ENCODE measurements at regions not wholly inside any gene's neighbourhood (a gene's known extent, or its start where the extent isn't known, plus 50 kb on each side); places are given as distances from the start of the nearest gene placed in this dataset.

DNA sequence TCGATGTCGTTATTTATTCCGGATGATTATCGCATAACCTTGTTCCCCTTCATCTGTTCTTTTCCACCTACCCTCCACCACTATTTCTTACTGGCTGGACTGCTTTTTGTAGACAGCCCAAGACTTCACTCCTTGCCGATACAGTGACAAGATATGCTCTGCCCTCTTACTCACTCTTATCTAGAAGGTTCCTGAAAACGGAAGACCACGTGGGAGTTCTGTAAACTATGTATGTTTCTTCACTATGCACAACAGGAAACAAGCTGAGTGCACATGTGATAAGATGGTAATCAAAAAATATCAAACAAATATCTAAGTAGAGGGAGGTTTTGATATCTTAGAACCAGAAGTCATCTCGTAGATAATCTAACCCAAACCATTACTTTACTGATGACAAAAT lies 122.9 kb upstream of the ARHGAP20 start:
- TF ChIP-seq, protein P1, sequence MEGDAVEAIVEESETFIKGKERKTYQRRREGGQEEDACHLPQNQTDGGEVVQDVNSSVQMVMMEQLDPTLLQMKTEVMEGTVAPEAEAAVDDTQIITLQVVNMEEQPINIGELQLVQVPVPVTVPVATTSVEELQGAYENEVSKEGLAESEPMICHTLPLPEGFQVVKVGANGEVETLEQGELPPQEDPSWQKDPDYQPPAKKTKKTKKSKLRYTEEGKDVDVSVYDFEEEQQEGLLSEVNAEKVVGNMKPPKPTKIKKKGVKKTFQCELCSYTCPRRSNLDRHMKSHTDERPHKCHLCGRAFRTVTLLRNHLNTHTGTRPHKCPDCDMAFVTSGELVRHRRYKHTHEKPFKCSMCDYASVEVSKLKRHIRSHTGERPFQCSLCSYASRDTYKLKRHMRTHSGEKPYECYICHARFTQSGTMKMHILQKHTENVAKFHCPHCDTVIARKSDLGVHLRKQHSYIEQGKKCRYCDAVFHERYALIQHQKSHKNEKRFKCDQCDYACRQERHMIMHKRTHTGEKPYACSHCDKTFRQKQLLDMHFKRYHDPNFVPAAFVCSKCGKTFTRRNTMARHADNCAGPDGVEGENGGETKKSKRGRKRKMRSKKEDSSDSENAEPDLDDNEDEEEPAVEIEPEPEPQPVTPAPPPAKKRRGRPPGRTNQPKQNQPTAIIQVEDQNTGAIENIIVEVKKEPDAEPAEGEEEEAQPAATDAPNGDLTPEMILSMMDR (IDR thresholded peaks at IDR 0.05; ENCODE audit: insufficient read depth, low read length, poor library complexity, severe bottlenecking): no peak
- TF ChIP-seq EZH2phosphoT487 (conservative IDR thresholded peaks at IDR 0.05; ENCODE audit: low read length): no peak
- H3K4me3 ChIP-seq (ENCODE audit: insufficient read depth, low read length, poor library complexity, severe bottlenecking): no peak overlapping the region
- no peak overlapping the region for H3K4me2 ChIP-seq (ENCODE audit: low read depth, low read length, poor library complexity, severe bottlenecking)
- H4K20me1 ChIP-seq (ENCODE audit: low read depth, low read length): no peaks in the 10 kb centered on the region
- no peaks in the 10 kb centered on the region for H3F3A ChIP-seq (ENCODE audit: insufficient read depth)
- H3K79me2 ChIP-seq (ENCODE audit: insufficient read depth, low read length): no peaks in the 10 kb centered on the region
- H3K9me3 ChIP-seq (ENCODE audit: insufficient read depth, low read length): no peaks in the 10 kb centered on the region
- no peaks in the 10 kb centered on the region for H3K36me3 ChIP-seq (ENCODE audit: low read length)
- no peak overlapping the region for H2AFZ ChIP-seq (ENCODE audit: low read depth, low read length, severe bottlenecking)
- H3K9ac ChIP-seq (ENCODE audit: low read length): no peak overlapping the region
- H3K9me2 ChIP-seq (replicated peaks; ENCODE audit: insufficient read depth, low read length): no peaks in the 10 kb centered on the region
- no peak overlapping the region for H3K27ac ChIP-seq (ENCODE audit: low read depth, low read length)
- H3K27me3 ChIP-seq (ENCODE audit: low read length): no peaks in the 10 kb centered on the region

DNA sequence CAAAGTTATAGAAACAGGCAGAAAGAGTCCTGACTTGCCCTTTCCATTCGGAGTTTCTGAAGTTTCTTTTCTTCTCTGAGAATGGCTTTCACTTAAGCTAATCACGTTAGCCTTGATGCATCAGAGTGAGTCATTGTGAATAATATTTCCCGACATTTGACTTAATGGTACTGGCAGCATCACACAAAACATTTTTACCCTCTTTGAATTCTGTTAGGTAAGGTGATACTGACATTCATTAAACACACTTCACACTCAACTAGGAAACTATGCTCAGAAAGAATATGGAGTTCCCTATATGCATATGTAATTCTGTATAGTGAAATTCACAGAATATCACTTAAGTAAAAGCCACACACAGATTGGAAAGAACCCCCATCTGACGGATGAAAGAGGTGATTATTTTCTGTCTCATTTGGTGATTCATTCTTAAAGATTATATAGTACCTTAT lies 120.8 kb upstream of the ARHGAP20 start:
- Histone ChIP-seq H2AFZ (ENCODE audit: low read depth, low read length, severe bottlenecking) (no peak overlapping the region), H3F3A (ENCODE audit: insufficient read depth) (no peaks in the 10 kb centered on the region), H3K9me2 (replicated peaks; ENCODE audit: insufficient read depth, low read length) (no peaks in the 10 kb centered on the region), H3K9ac (ENCODE audit: low read length) (no peak overlapping the region), H3K27me3 (ENCODE audit: low read length) (no peaks in the 10 kb centered on the region), H3K4me3 (ENCODE audit: insufficient read depth, low read length, poor library complexity, severe bottlenecking) (no peak overlapping the region), H3K27ac (ENCODE audit: low read depth, low read length) (no peak overlapping the region), H3K79me2 (ENCODE audit: insufficient read depth, low read length) (no peaks in the 10 kb centered on the region), H3K36me3 (ENCODE audit: low read length) (no peaks in the 10 kb centered on the region), H3K9me3 (ENCODE audit: insufficient read depth, low read length) (no peaks in the 10 kb centered on the region), H3K4me2 (ENCODE audit: low read depth, low read length, poor library complexity, severe bottlenecking) (no peak overlapping the region), H4K20me1 (ENCODE audit: low read depth, low read length) (no peaks in the 10 kb centered on the region)
- TF ChIP-seq, protein P1 (IDR thresholded peaks at IDR 0.05; ENCODE audit: insufficient read depth, low read length, poor library complexity, severe bottlenecking): no peak
- no peak for TF ChIP-seq EZH2phosphoT487 (conservative IDR thresholded peaks at IDR 0.05; ENCODE audit: low read length)

DNA sequence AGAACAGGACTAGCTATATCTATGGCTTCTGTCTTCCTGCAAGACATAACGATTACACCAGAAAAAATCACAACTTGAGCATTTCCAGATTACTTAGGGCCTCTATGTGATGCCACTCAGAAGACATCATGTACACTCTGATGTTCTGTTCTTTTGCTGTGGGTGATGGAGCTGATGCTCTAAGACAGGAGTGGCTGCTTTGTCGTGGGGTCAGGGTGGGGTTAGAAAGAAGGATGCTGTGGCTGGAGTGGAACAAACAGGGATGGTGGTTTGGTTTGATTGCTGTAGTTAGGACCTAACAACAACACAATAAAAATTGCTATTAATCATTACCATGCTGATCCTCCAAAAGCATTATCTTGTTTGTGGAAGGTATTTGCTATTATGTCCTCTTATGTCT lies 120.3 kb upstream of the ARHGAP20 start:
- no peaks in the 10 kb centered on the region for H3K27me3 ChIP-seq (ENCODE audit: low read length)
- H3K9ac ChIP-seq (ENCODE audit: low read length): no peak overlapping the region
- no peaks in the 10 kb centered on the region for H3K9me3 ChIP-seq (ENCODE audit: insufficient read depth, low read length)
- H3K4me2 ChIP-seq (ENCODE audit: low read depth, low read length, poor library complexity, severe bottlenecking): no peak overlapping the region
- TF ChIP-seq, protein P1 (IDR thresholded peaks at IDR 0.05; ENCODE audit: insufficient read depth, low read length, poor library complexity, severe bottlenecking): no peak
- no peaks in the 10 kb centered on the region for H4K20me1 ChIP-seq (ENCODE audit: low read depth, low read length)
- no peak overlapping the region for H2AFZ ChIP-seq (ENCODE audit: low read depth, low read length, severe bottlenecking)
- no peaks in the 10 kb centered on the region for H3K79me2 ChIP-seq (ENCODE audit: insufficient read depth, low read length)
- no peak overlapping the region for H3K27ac ChIP-seq (ENCODE audit: low read depth, low read length)
- no peaks in the 10 kb centered on the region for H3F3A ChIP-seq (ENCODE audit: insufficient read depth)
- no peaks in the 10 kb centered on the region for H3K9me2 ChIP-seq (replicated peaks; ENCODE audit: insufficient read depth, low read length)
- no peaks in the 10 kb centered on the region for H3K36me3 ChIP-seq (ENCODE audit: low read length)
- H3K4me3 ChIP-seq (ENCODE audit: insufficient read depth, low read length, poor library complexity, severe bottlenecking): no peak overlapping the region

DNA sequence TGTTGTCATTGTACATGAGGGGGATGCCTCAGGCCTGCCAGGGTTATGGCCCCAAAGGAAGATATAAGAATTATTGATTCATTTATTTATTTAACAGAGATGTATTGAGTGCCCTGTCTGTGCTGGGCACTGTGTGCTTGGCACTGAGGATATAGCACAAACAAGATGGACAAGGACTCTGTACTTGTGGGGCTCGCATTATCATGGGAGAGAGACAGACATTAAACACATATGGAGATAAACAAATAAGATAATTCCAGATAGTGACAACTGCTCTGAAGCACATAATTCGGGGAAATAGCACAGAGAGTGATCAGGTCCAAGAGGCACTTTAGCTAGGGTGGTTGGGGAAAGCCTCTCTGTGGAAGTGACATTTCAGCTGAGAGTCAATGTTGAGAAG lies 119.8 kb upstream of the ARHGAP20 start:
- Histone ChIP-seq H3K4me3 (ENCODE audit: insufficient read depth, low read length, poor library complexity, severe bottlenecking) (no peak overlapping the region), H3K9ac (ENCODE audit: low read length) (no peak overlapping the region), H3K79me2 (ENCODE audit: insufficient read depth, low read length) (no peaks in the 10 kb centered on the region), H4K20me1 (ENCODE audit: low read depth, low read length) (no peaks in the 10 kb centered on the region), H3K36me3 (ENCODE audit: low read length) (no peaks in the 10 kb centered on the region), H3K27ac (ENCODE audit: low read depth, low read length) (no peak overlapping the region), H3K27me3 (ENCODE audit: low read length) (no peaks in the 10 kb centered on the region), H3K4me2 (ENCODE audit: low read depth, low read length, poor library complexity, severe bottlenecking) (no peak overlapping the region), H3K9me2 (replicated peaks; ENCODE audit: insufficient read depth, low read length) (no peaks in the 10 kb centered on the region), H2AFZ (ENCODE audit: low read depth, low read length, severe bottlenecking) (no peak overlapping the region), H3K9me3 (ENCODE audit: insufficient read depth, low read length) (no peaks in the 10 kb centered on the region), H3F3A (ENCODE audit: insufficient read depth) (no peaks in the 10 kb centered on the region)
- TF ChIP-seq, protein P1 (IDR thresholded peaks at IDR 0.05; ENCODE audit: insufficient read depth, low read length, poor library complexity, severe bottlenecking): no peak
- TF ChIP-seq EZH2phosphoT487 (conservative IDR thresholded peaks at IDR 0.05; ENCODE audit: low read length): no peak
